T-helper 1 cell treated with Interleukin-12 subunit alpha and Interleukin-12 subunit beta and Interleukin-4 antibody, amounts not matched to agents 30 μg/mL and 1 μg/mL, for 36 hours (primary cell): ENCODE measurements at regions not wholly inside any gene's neighbourhood (a gene's known extent, or its start where the extent isn't known, plus 50 kb on each side); places are given as distances from the start of the nearest gene placed in this dataset.

Experiments
- H3K27ac Mint-ChIP-seq: one replicate; pipeline ENCODE4 v1.8.0; 2021; ENCODE audit warnings: mild to moderate bottlenecking, mixed read lengths
- H3K27me3 Mint-ChIP-seq: one replicate; pipeline ENCODE4 v1.8.0; 2021; ENCODE audit warnings: low read depth, mixed read lengths
- H3K36me3 Mint-ChIP-seq: one replicate; pipeline ENCODE4 v1.8.0; 2021; ENCODE audit warnings: low read depth, mixed read lengths
- H3K4me1 Mint-ChIP-seq: one replicate; pipeline ENCODE4 v1.8.0; 2021; ENCODE audit warnings: low read depth, mixed read lengths
- H3K4me3 Mint-ChIP-seq: one replicate; pipeline ENCODE4 v1.8.0; 2021; ENCODE audit warnings: mild to moderate bottlenecking, moderate library complexity, mixed read lengths
- H3K9me3 Mint-ChIP-seq: one replicate; pipeline ENCODE4 v1.8.0; 2021; ENCODE audit warnings: mixed read lengths

- peaks cover 1% of the 10 kb centered on the region for H3K36me3 Mint-ChIP-seq
- no peak overlapping the region for H3K27ac Mint-ChIP-seq
- H3K4me3 Mint-ChIP-seq, result no peak overlapping the region
- H3K4me1 Mint-ChIP-seq, result peaks cover 18% of the 10 kb centered on the region
- H3K27me3 Mint-ChIP-seq, result peaks cover 20% of the 10 kb centered on the region
- H3K9me3 Mint-ChIP-seq, result no peaks in the 10 kb centered on the region
Measured at GRCh38 chr15:57767481-57767880, 61.0 kb downstream of the POLR2M start.

- Mint-ChIP-seq H3K27ac (no peak overlapping the region), H3K4me3 (no peak overlapping the region), H3K9me3 (no peaks in the 10 kb centered on the region), H3K36me3 (no peaks in the 10 kb centered on the region), H3K4me1 (peaks cover 23% of the 10 kb centered on the region), H3K27me3 (peaks cover 8% of the 10 kb centered on the region)
Measured at GRCh38 chr15:57769266-57769665, 62.8 kb downstream of the POLR2M start.

GRCh38 chr15:57770495-57770894 lies 64.0 kb downstream of the POLR2M start:
- H3K9me3 Mint-ChIP-seq, result no peaks in the 10 kb centered on the region
- H3K4me3 Mint-ChIP-seq, result no peak overlapping the region
- peaks cover 10% of the 10 kb centered on the region for H3K27me3 Mint-ChIP-seq
- no peak overlapping the region for H3K27ac Mint-ChIP-seq
- peaks cover 23% of the 10 kb centered on the region for H3K4me1 Mint-ChIP-seq
- H3K36me3 Mint-ChIP-seq, result no peaks in the 10 kb centered on the region

- H3K27ac Mint-ChIP-seq, result no peak overlapping the region
- H3K4me3 Mint-ChIP-seq, result no peak overlapping the region
- no peaks in the 10 kb centered on the region for H3K36me3 Mint-ChIP-seq
- H3K9me3 Mint-ChIP-seq, result no peaks in the 10 kb centered on the region
- peaks cover 29% of the 10 kb centered on the region for H3K4me1 Mint-ChIP-seq
- H3K27me3 Mint-ChIP-seq, result peaks cover 6% of the 10 kb centered on the region
Measured at GRCh38 chr15:57772223-57772957, 65.9 kb downstream of the POLR2M start.

GRCh38 chr15:57773051-57773450 lies 66.5 kb downstream of the POLR2M start:
- peaks cover 32% of the 10 kb centered on the region for H3K4me1 Mint-ChIP-seq
- peaks cover 6% of the 10 kb centered on the region for H3K27me3 Mint-ChIP-seq
- no peak overlapping the region for H3K27ac Mint-ChIP-seq
- H3K36me3 Mint-ChIP-seq, result no peaks in the 10 kb centered on the region
- H3K4me3 Mint-ChIP-seq, result no peak overlapping the region
- H3K9me3 Mint-ChIP-seq, result peaks cover under 1% of the 10 kb centered on the region

GRCh38 chr15:57777003-57777402 lies 70.5 kb downstream of the POLR2M start:
- Mint-ChIP-seq H3K4me1 (peaks cover 43% of the 10 kb centered on the region), H3K9me3 (peaks cover 11% of the 10 kb centered on the region), H3K27ac (no peak overlapping the region), H3K27me3 (peaks cover 3% of the 10 kb centered on the region), H3K4me3 (peak overlapping the region; percentile 24), H3K36me3 (peaks cover 5% of the 10 kb centered on the region)

- Mint-ChIP-seq H3K27ac (no peak overlapping the region), H3K27me3 (no peaks in the 10 kb centered on the region), H3K4me1 (peaks cover 37% of the 10 kb centered on the region), H3K36me3 (peaks cover 5% of the 10 kb centered on the region), H3K9me3 (peaks cover 11% of the 10 kb centered on the region), H3K4me3 (no peak overlapping the region)
Measured at GRCh38 chr15:57780471-57780870, 74.0 kb downstream of the POLR2M start.

GRCh38 chr15:57782731-57783130 lies 76.2 kb downstream of the POLR2M start:
- Mint-ChIP-seq H3K27me3 (peaks cover 9% of the 10 kb centered on the region), H3K4me1 (peaks cover 29% of the 10 kb centered on the region), H3K4me3 (no peak overlapping the region), H3K9me3 (peaks cover 11% of the 10 kb centered on the region), H3K27ac (no peak overlapping the region), H3K36me3 (peaks cover 5% of the 10 kb centered on the region)

GRCh38 chr15:57784081-57784511 lies 77.6 kb downstream of the POLR2M start:
- Mint-ChIP-seq H3K27me3 (peaks cover 15% of the 10 kb centered on the region), H3K36me3 (peaks cover under 1% of the 10 kb centered on the region), H3K4me3 (no peak overlapping the region), H3K27ac (no peak overlapping the region), H3K4me1 (peaks cover 16% of the 10 kb centered on the region), H3K9me3 (peaks cover under 1% of the 10 kb centered on the region)

- Mint-ChIP-seq H3K4me3 (no peak overlapping the region), H3K4me1 (peaks cover 15% of the 10 kb centered on the region), H3K36me3 (no peaks in the 10 kb centered on the region), H3K27ac (no peak overlapping the region), H3K9me3 (no peaks in the 10 kb centered on the region), H3K27me3 (peaks cover 15% of the 10 kb centered on the region)
Measured at GRCh38 chr15:57785039-57785438, 78.5 kb downstream of the POLR2M start.

GRCh38 chr15:57785959-57786358 lies 79.4 kb downstream of the POLR2M start:
- Mint-ChIP-seq H3K9me3 (no peaks in the 10 kb centered on the region), H3K27ac (no peak overlapping the region), H3K4me3 (no peak overlapping the region), H3K36me3 (no peaks in the 10 kb centered on the region), H3K27me3 (peaks cover 15% of the 10 kb centered on the region), H3K4me1 (peaks cover 8% of the 10 kb centered on the region)

GRCh38 chr15:57789225-57789624 lies 82.7 kb downstream of the POLR2M start:
- H3K4me1 Mint-ChIP-seq, result peaks cover 6% of the 10 kb centered on the region
- no peaks in the 10 kb centered on the region for H3K36me3 Mint-ChIP-seq
- H3K9me3 Mint-ChIP-seq, result no peaks in the 10 kb centered on the region
- no peak overlapping the region for H3K27ac Mint-ChIP-seq
- no peak overlapping the region for H3K4me3 Mint-ChIP-seq
- H3K27me3 Mint-ChIP-seq, result peaks cover 23% of the 10 kb centered on the region

- Mint-ChIP-seq H3K4me1 (no peaks in the 10 kb centered on the region), H3K27me3 (peaks cover 12% of the 10 kb centered on the region), H3K27ac (no peak overlapping the region), H3K9me3 (no peaks in the 10 kb centered on the region), H3K36me3 (no peaks in the 10 kb centered on the region), H3K4me3 (no peak overlapping the region)
Measured at GRCh38 chr15:57792724-57793449, 86.4 kb downstream of the POLR2M start.

- no peaks in the 10 kb centered on the region for H3K9me3 Mint-ChIP-seq
- H3K27ac Mint-ChIP-seq, result no peak overlapping the region
- peaks cover 15% of the 10 kb centered on the region for H3K27me3 Mint-ChIP-seq
- no peak overlapping the region for H3K4me3 Mint-ChIP-seq
- H3K4me1 Mint-ChIP-seq, result no peaks in the 10 kb centered on the region
- no peaks in the 10 kb centered on the region for H3K36me3 Mint-ChIP-seq
Measured at GRCh38 chr15:57795261-57795660, 88.7 kb downstream of the POLR2M start.

- Mint-ChIP-seq H3K27me3 (peaks cover 19% of the 10 kb centered on the region), H3K36me3 (no peaks in the 10 kb centered on the region), H3K9me3 (no peaks in the 10 kb centered on the region), H3K4me3 (no peak overlapping the region), H3K27ac (no peak overlapping the region), H3K4me1 (peaks cover 3% of the 10 kb centered on the region)
Measured at GRCh38 chr15:57796146-57796545, 89.6 kb downstream of the POLR2M start.
